ENCODE measurements at regions not wholly inside any gene's neighbourhood (a gene's known extent, or its start where the extent isn't known, plus 50 kb on each side); places are given as distances from the start of the nearest gene placed in this dataset.

GRCh38 chr5:110341836-110342235 is 384.6 kb downstream of the TMEM232 start:
- no peak for ATAC-seq

GRCh38 chr5:110342683-110343082 is 383.8 kb downstream of the TMEM232 start:
- DNase-seq (ENCODE audit: low read depth, low spot score) (no peak), ATAC-seq (no peak)
- Histone ChIP-seq H3K4me3 (ENCODE audit: low read depth in 2 of 2, low read length in 2 of 2) (no peak overlapping the region), H3K36me3 (ENCODE audit: control insufficient read depth, insufficient read depth, low read length) (no peaks in the 10 kb centered on the region), H3K4me1 (ENCODE audit: control insufficient read depth, insufficient read depth, low read length) (no peaks in the 10 kb centered on the region), H3K27ac (ENCODE audit: low read length) (no peak overlapping the region), H3K27me3 (ENCODE audit: control insufficient read depth, insufficient read depth, low read length) (no peaks in the 10 kb centered on the region), H3K9me3 (ENCODE audit: control insufficient read depth, insufficient read depth, low read depth, low read length) (no peaks in the 10 kb centered on the region)
- in situ Hi-C loops (cut with HindIII; ENCODE audit: low pct_unique_long_range_greater_than_20kb, low sequenced_read_pairs) (no loop called here), intact Hi-C loops (cut with micrococcal nuclease; ENCODE audit: unreplicated experiment) (no loop called here)
- TF ChIP-seq TCF7L2 (IDR thresholded peaks at IDR 0.05; ENCODE audit: low read depth, low read length), result no peak
- no peak for TF ChIP-seq REST (IDR thresholded peaks at IDR 0.05; ENCODE audit: insufficient read depth in 1 of 2, low read depth in 2 of 2, low read length in 1 of 2)
- no peak for TF ChIP-seq POLR2AphosphoS5 (IDR thresholded peaks at IDR 0.05; ENCODE audit: low read depth, low read length)
- TF ChIP-seq CTCF (IDR thresholded peaks at IDR 0.05), result no peak
- no peak for TF ChIP-seq SIN3A (IDR thresholded peaks at IDR 0.05; ENCODE audit: borderline replicate concordance, insufficient read depth, low read depth, low read length)
- no TSS peak for BruUV-seq (replicated peaks)
- ChIA-PET POLR2A (no interaction called here), CTCF (no interaction called here)

More at GRCh38 chr5:110341836-110342235, 384.6 kb downstream of the TMEM232 start:
- no peak for TF ChIP-seq SIN3A (IDR thresholded peaks at IDR 0.05; ENCODE audit: borderline replicate concordance, insufficient read depth, low read depth, low read length)
- no peaks in the 10 kb centered on the region for H3K36me3 ChIP-seq (ENCODE audit: control insufficient read depth, insufficient read depth, low read length)
- ChIA-PET CTCF (no interaction called here), POLR2A (no interaction called here)
- no peaks in the 10 kb centered on the region for H3K9me3 ChIP-seq (ENCODE audit: control insufficient read depth, insufficient read depth, low read depth, low read length)
- no TSS peak for BruUV-seq (replicated peaks)
- H3K27ac ChIP-seq (ENCODE audit: low read length), result no peak overlapping the region
- intact Hi-C loops (cut with micrococcal nuclease; ENCODE audit: unreplicated experiment), result no loop called here
- H3K4me3 ChIP-seq (ENCODE audit: low read depth in 2 of 2, low read length in 2 of 2), result no peak overlapping the region
- no peak for DNase-seq (ENCODE audit: low read depth, low spot score)
- H3K4me1 ChIP-seq (ENCODE audit: control insufficient read depth, insufficient read depth, low read length), result no peaks in the 10 kb centered on the region
- no peaks in the 10 kb centered on the region for H3K27me3 ChIP-seq (ENCODE audit: control insufficient read depth, insufficient read depth, low read length)
- in situ Hi-C loops (cut with HindIII; ENCODE audit: low pct_unique_long_range_greater_than_20kb, low sequenced_read_pairs), result no loop called here

- Histone ChIP-seq H3K4me3 (ENCODE audit: low read depth in 2 of 2, low read length in 2 of 2) (no peak overlapping the region), H3K9me3 (ENCODE audit: control insufficient read depth, insufficient read depth, low read depth, low read length) (no peaks in the 10 kb centered on the region), H3K27ac (ENCODE audit: low read length) (no peak overlapping the region), H3K36me3 (ENCODE audit: control insufficient read depth, insufficient read depth, low read length) (no peaks in the 10 kb centered on the region), H3K27me3 (ENCODE audit: control insufficient read depth, insufficient read depth, low read length) (no peaks in the 10 kb centered on the region), H3K4me1 (ENCODE audit: control insufficient read depth, insufficient read depth, low read length) (no peaks in the 10 kb centered on the region)
- ChIA-PET POLR2A (no interaction called here), CTCF (no interaction called here)
- no peak for DNase-seq (ENCODE audit: low read depth, low spot score)
- intact Hi-C loops (cut with micrococcal nuclease; ENCODE audit: unreplicated experiment) (no loop called here), in situ Hi-C loops (cut with HindIII; ENCODE audit: low pct_unique_long_range_greater_than_20kb, low sequenced_read_pairs) (no loop called here)
- no TSS peak for BruUV-seq (replicated peaks)
- no peak for ATAC-seq
- TF ChIP-seq POLR2AphosphoS5 (IDR thresholded peaks at IDR 0.05; ENCODE audit: low read depth, low read length), result no peak
- TF ChIP-seq CTCF (IDR thresholded peaks at IDR 0.05), result peak; percentile 23; the same call in 1 of the 2 replicates
Observed at GRCh38 chr5:110343616-110344015, 382.9 kb downstream of the TMEM232 start.

Data from Panc1 (cell line).